ENCODE measurements at regions not wholly inside any gene's neighbourhood (a gene's known extent, or its start where the extent isn't known, plus 50 kb on each side); places are given as distances from the start of the nearest gene placed in this dataset.
"Not testable (repeated sequence)": the region's sequence is repeated elsewhere in the genome, so short reads cannot be mapped to it uniquely, and the experiment has no call there.

DNA sequence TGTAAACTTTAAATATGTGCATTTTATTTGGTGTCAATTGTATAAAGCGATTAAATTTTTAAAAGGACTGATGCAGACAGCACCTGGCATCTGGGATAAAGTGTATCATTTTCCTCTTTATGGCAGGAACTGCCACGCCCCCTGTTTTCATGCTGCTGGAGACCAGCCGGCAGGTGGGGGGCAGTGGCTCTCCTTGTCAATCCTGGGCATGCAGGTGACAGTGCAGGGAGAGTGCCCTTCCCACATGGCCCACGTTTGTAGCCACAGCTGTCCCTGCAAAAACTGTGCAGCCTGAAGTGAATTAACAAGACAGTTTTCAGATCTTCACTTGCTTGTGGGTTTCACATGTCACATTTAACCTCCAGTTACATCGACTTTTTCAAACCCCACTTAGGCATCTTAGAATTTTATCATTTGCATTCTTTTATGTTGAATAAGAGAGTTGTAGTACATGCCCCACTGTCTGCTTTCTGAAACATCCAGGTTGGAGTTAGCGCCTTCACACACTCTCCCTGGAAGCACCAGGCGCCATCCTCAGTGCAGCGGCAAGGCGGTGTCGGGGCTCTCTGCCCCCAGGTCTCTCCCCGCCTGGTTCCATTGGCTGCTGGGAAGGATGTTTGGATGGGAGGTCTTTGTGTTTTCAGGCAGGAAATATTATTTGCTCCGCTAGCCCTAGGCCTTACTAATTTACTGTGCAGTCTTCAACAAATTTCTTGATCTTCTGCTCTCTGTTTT lies 134.2 kb upstream of the FAN1 start:
- SMC1A ChIA-PET (ENCODE audit: uncharacterized antibody, unreplicated experiment); H3K27ac ChIP-seq (ENCODE audit: control insufficient read depth, insufficient read depth); FAIRE-seq; RAD21 ChIA-PET (ENCODE audit: unreplicated experiment); H2AFZ ChIP-seq (ENCODE audit: control insufficient read depth, low read depth, low read length); DNase-seq (ENCODE audit: low read depth, low spot score); H3K36me3 ChIP-seq (ENCODE audit: control insufficient read depth in 2 of 2, insufficient read depth in 2 of 2, low read length in 1 of 2); in situ Hi-C loops (cut with MboI); H3K79me2 ChIP-seq (ENCODE audit: control insufficient read depth, insufficient read depth, low read length); H3K4me1 ChIP-seq (ENCODE audit: control insufficient read depth, insufficient read depth, low read length); H3K4me2 ChIP-seq (ENCODE audit: control insufficient read depth, insufficient read depth); H3K4me3 ChIP-seq; CTCF ChIA-PET; H4K20me1 ChIP-seq (ENCODE audit: control insufficient read depth, insufficient read depth); BruUV-seq (replicated peaks); H3K27me3 ChIP-seq (replicated peaks in 1 of 2; ENCODE audit: control insufficient read depth in 2 of 2, insufficient read depth in 2 of 2, low read length in 1 of 2); H3K9me3 ChIP-seq (replicated peaks; ENCODE audit: control insufficient read depth, insufficient read depth, low read length); H3K9ac ChIP-seq (ENCODE audit: control insufficient read depth, insufficient read depth, low read length); POLR2A ChIA-PET; ATAC-seq: not testable (repeated sequence)
- intact Hi-C loops (cut with micrococcal nuclease; ENCODE audit: unreplicated experiment): loop anchor here (10.0 kb wide), 1 partner anchor 95 kb away; no protein-coding TSS in a partner anchor
- 92% methylated on average over 12 of the region's 12 CpGs for WGBS (ENCODE audit: insufficient coverage, insufficient replicate concordance, low lambda C conversion rate, missing lambda C conversion rate)

DNA sequence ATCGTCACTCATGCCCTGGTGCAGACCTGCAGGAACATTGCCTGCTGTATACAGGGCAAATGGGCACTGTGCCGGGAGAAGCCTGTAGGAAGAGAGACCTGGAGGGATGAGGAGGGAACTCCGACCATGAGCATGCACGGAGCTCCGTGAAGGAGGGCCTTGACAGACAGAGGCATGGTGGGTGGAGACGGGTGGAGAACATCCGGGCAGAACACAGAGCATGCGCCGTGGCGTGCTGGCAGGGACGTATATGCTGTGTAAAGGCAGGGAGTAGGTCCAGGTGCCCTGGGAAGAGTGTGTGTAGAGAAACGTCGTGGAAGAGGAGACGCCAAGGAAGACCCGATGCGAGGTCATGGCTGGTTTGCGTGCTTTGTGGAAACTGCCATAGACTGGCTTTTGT lies 133.0 kb upstream of the FAN1 start:
- Histone ChIP-seq H3K9me3 (replicated peaks; ENCODE audit: control insufficient read depth, insufficient read depth, low read length) (no peaks in the 10 kb centered on the region), H3K79me2 (ENCODE audit: control insufficient read depth, insufficient read depth, low read length) (no peaks in the 10 kb centered on the region), H3K4me3 (no peak overlapping the region), H3K27ac (ENCODE audit: control insufficient read depth, insufficient read depth) (no peak overlapping the region), H3K36me3 (ENCODE audit: control insufficient read depth in 2 of 2, insufficient read depth in 2 of 2, low read length in 1 of 2) (no peaks in the 10 kb centered on the region; a peak in 2 of 4 replicates), H2AFZ (ENCODE audit: control insufficient read depth, low read depth, low read length) (no peak overlapping the region), H3K9ac (ENCODE audit: control insufficient read depth, insufficient read depth, low read length) (no peak overlapping the region), H4K20me1 (ENCODE audit: control insufficient read depth, insufficient read depth) (no peaks in the 10 kb centered on the region), H3K27me3 (replicated peaks in 1 of 2; ENCODE audit: control insufficient read depth in 2 of 2, insufficient read depth in 2 of 2, low read length in 1 of 2) (no peaks in the 10 kb centered on the region), H3K4me1 (ENCODE audit: control insufficient read depth, insufficient read depth, low read length) (no peaks in the 10 kb centered on the region), H3K4me2 (ENCODE audit: control insufficient read depth, insufficient read depth) (no peak overlapping the region)
- in situ Hi-C loops (cut with MboI) (no loop called here), intact Hi-C loops (cut with micrococcal nuclease; ENCODE audit: unreplicated experiment) (loop anchor here (10.0 kb wide), 1 partner anchor 96 kb away; no protein-coding TSS in a partner anchor)
- no TSS peak for BruUV-seq (replicated peaks)
- ChIA-PET CTCF (no interaction called here), POLR2A (no interaction called here), RAD21 (ENCODE audit: unreplicated experiment) (no interaction called here), SMC1A (ENCODE audit: uncharacterized antibody, unreplicated experiment) (no interaction called here)
- DNase-seq (ENCODE audit: low read depth, low spot score) (no peak), ATAC-seq (no peak), FAIRE-seq (no peak)
- 99% methylated on average over 17 of the region's 17 CpGs for WGBS (ENCODE audit: insufficient coverage, insufficient replicate concordance, low lambda C conversion rate, missing lambda C conversion rate)
- TF ChIP-seq, protein P1, sequence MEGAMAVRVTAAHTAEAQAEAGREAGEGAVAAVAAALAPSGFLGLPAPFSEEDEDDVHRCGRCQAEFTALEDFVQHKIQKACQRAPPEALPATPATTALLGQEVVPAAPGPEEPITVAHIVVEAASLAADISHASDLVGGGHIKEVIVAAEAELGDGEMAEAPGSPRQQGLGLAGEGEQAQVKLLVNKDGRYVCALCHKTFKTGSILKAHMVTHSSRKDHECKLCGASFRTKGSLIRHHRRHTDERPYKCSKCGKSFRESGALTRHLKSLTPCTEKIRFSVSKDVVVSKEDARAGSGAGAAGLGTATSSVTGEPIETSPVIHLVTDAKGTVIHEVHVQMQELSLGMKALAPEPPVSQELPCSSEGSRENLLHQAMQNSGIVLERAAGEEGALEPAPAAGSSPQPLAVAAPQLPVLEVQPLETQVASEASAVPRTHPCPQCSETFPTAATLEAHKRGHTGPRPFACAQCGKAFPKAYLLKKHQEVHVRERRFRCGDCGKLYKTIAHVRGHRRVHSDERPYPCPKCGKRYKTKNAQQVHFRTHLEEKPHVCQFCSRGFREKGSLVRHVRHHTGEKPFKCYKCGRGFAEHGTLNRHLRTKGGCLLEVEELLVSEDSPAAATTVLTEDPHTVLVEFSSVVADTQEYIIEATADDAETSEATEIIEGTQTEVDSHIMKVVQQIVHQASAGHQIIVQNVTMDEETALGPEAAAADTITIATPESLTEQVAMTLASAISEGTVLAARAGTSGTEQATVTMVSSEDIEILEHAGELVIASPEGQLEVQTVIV (IDR thresholded peaks at IDR 0.05; ENCODE audit: borderline replicate concordance, partially characterized antibody): no peak
- TF ChIP-seq SUZ12 (IDR thresholded peaks at IDR 0.05; ENCODE audit: unreplicated experiment) (no peak), MXI1 (IDR thresholded peaks at IDR 0.05; ENCODE audit: low read depth, low read length) (no peak), SREBF2 (IDR thresholded peaks at IDR 0.05; ENCODE audit: low read length) (no peak), HCFC1 (IDR thresholded peaks at IDR 0.05; ENCODE audit: low read length) (no peak), CBX5 (IDR thresholded peaks at IDR 0.05; ENCODE audit: low read depth) (no peak), ZNF217 (IDR thresholded peaks at IDR 0.05) (no peak), RFX5 (IDR thresholded peaks at IDR 0.05; ENCODE audit: low read depth, low read length) (no peak), POLR2AphosphoS2 (IDR thresholded peaks at IDR 0.05; ENCODE audit: low read depth, low read length) (no peak), ASH2L (IDR thresholded peaks at IDR 0.05; ENCODE audit: borderline replicate concordance, low read depth) (no peak), SMARCA5 (IDR thresholded peaks at IDR 0.05) (no peak)
- TF ChIP-seq, protein P2, sequence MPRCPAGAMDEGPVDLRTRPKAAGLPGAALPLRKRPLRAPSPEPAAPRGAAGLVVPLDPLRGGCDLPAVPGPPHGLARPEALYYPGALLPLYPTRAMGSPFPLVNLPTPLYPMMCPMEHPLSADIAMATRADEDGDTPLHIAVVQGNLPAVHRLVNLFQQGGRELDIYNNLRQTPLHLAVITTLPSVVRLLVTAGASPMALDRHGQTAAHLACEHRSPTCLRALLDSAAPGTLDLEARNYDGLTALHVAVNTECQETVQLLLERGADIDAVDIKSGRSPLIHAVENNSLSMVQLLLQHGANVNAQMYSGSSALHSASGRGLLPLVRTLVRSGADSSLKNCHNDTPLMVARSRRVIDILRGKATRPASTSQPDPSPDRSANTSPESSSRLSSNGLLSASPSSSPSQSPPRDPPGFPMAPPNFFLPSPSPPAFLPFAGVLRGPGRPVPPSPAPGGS (IDR thresholded peaks at IDR 0.05; ENCODE audit: borderline replicate concordance, insufficient read depth, low read depth, low read length, poor library complexity, severe bottlenecking): no peak
